GM12878 (cell line): ENCODE measurements at regions not wholly inside any gene's neighbourhood (a gene's known extent, or its start where the extent isn't known, plus 50 kb on each side); places are given as distances from the start of the nearest gene placed in this dataset.

Experiments used
- CHD2 ChIP-seq: IDR thresholded peaks from 2 replicates; pipeline ENCODE4 v1.6.1; 2011; ENCODE audit warnings: low read depth, low read length, improper control_type of control experiment, borderline replicate concordance
- CREB1 ChIP-seq: IDR thresholded peaks from 2 replicates; pipeline ENCODE4 v1.6.1; 2012; ENCODE audit warnings: low read depth, mild to moderate bottlenecking, inconsistent platforms
- CTCF ChIP-seq, 3 experiments: IDR thresholded peaks in 2 of 3; conservative IDR thresholded peaks in 1 of 3; 2 replicates each; pipeline ENCODE4 v1.5.1; 2011; ENCODE audit warnings: low read depth in 3 of 3, low read length in 3 of 3, mild to moderate bottlenecking in 3 of 3, control low read depth in 2 of 3, moderate library complexity in 2 of 3, inconsistent platforms in 1 of 3, mixed read lengths in 1 of 3; ENCODE audit not compliant: control insufficient read depth in 2 of 3, insufficient read depth in 1 of 3; ENCODE audit errors: extremely low read depth in 1 of 3
- EP300 ChIP-seq, 2 experiments: fragments of 150-350 bp in 1 of 2; IDR thresholded peaks; 2 replicates each; pipeline ENCODE4 v1.6.1; 2011 to 2012; ENCODE audit warnings: low read depth in 2 of 2, low read length in 2 of 2, borderline replicate concordance in 1 of 2, improper control_type of control experiment in 1 of 2, inconsistent platforms in 1 of 2; ENCODE audit not compliant: control insufficient read depth in 1 of 2
- HDAC2 ChIP-seq: fragments of 200-600 bp; sonication (generic); IDR thresholded peaks from 2 replicates; pipeline ENCODE4 v1.6.1; 2017
- HDAC6 ChIP-seq: fragments of 200-600 bp; sonication (generic); IDR thresholded peaks from one replicate; pipeline ENCODE4 v1.8.0; 2017; ENCODE audit warnings: antibody characterized with exemption; ENCODE audit not compliant: unreplicated experiment
- NFYB ChIP-seq: IDR thresholded peaks from 2 replicates; pipeline ENCODE4 v1.6.1; 2011; ENCODE audit warnings: low read depth, mild to moderate bottlenecking, low read length, improper control_type of control experiment, moderate library complexity; ENCODE audit not compliant: insufficient read depth
- SPI1 ChIP-seq: IDR thresholded peaks from 2 replicates; pipeline ENCODE4 v1.6.1; 2011; ENCODE audit warnings: low read depth, mild to moderate bottlenecking, low read length, moderate library complexity, borderline replicate concordance; ENCODE audit not compliant: insufficient read depth
- TF ChIP-seq, protein P1 (sequence below): IDR thresholded peaks from 2 replicates; pipeline ENCODE4 v1.6.1; 2011; ENCODE audit warnings: borderline replicate concordance, low read depth, mild to moderate bottlenecking, moderate library complexity, mixed read lengths, low read length; ENCODE audit not compliant: insufficient read depth; ENCODE audit errors: extremely low read length

DNA sequence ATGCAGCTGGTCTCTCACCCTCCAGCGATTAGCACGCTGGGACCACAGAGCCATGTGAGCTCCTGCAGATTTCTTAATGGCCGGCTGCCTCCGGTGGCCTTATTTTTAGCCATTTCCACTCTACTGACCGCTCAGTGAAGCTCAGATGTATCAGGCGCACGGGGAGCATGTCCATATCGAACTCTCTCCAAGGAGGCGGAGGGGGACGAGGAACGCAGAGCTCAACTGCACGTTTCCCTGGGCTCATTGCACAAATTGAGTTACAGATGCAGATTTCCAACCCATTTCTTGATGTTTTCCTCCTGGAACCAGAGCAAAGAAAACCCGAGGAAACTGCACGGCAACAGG, 207.1 kb downstream of the CTTN start:
- TF ChIP-seq CHD2 (no peak), HDAC6 (no peak), NFYB (no peak), HDAC2 (no peak), CTCF (IDR thresholded peaks at IDR 0.05 in 2 of 3, conservative IDR thresholded peaks at IDR 0.05 in 1 of 3; ENCODE audit: control insufficient read depth in 2 of 3, extremely low read depth in 1 of 3, insufficient read depth in 1 of 3, low read depth in 3 of 3, low read length in 3 of 3) (no peak), SPI1 (no peak), CREB1 (no peak), EP300 (IDR thresholded peaks at IDR 0.05; ENCODE audit: borderline replicate concordance in 1 of 2, control insufficient read depth in 1 of 2, low read depth in 2 of 2, low read length in 2 of 2) (no peak)
- TF ChIP-seq, protein P1, sequence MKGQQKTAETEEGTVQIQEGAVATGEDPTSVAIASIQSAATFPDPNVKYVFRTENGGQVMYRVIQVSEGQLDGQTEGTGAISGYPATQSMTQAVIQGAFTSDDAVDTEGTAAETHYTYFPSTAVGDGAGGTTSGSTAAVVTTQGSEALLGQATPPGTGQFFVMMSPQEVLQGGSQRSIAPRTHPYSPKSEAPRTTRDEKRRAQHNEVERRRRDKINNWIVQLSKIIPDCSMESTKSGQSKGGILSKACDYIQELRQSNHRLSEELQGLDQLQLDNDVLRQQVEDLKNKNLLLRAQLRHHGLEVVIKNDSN: no peak
